HG03025 (cell line): ENCODE measurements at regions not wholly inside any gene's neighbourhood (a gene's known extent, or its start where the extent isn't known, plus 50 kb on each side); places are given as distances from the start of the nearest gene placed in this dataset.

Experiments used
- ATAC-seq: cut with Tn5 transposase; IDR thresholded peaks from one replicate; pipeline ENCODE4 v1.9.1; 2021; ENCODE audit warnings: mild to moderate bottlenecking, moderate library complexity; ENCODE audit not compliant: unreplicated experiment, low FRiP score

GRCh38 chrX:107559506-107559905, 68.8 kb upstream of the PRPS1 start:
- no peak for ATAC-seq

GRCh38 chrX:107560041-107560440, 68.3 kb upstream of the PRPS1 start:
- ATAC-seq, result no peak

- ATAC-seq, result no peak
These were observed 67.3 kb upstream of the PRPS1 start for GRCh38 chrX:107560980-107561379.

GRCh38 chrX:107561468-107562215, 66.7 kb upstream of the PRPS1 start:
- ATAC-seq, result no peak

GRCh38 chrX:107562482-107562881, 65.8 kb upstream of the PRPS1 start:
- ATAC-seq, result no peak

GRCh38 chrX:107563824-107564223, 64.5 kb upstream of the PRPS1 start:
- no peak for ATAC-seq

GRCh38 chrX:107565015-107565414, 63.3 kb upstream of the PRPS1 start:
- ATAC-seq, result no peak

- ATAC-seq, result no peak
These were observed 62.2 kb upstream of the PRPS1 start for GRCh38 chrX:107565931-107566603.

GRCh38 chrX:107566604-107567262, 61.6 kb upstream of the PRPS1 start:
- ATAC-seq, result no peak

GRCh38 chrX:107567370-107567769, 60.9 kb upstream of the PRPS1 start:
- ATAC-seq, result no peak

GRCh38 chrX:107571296-107571998, 56.9 kb upstream of the PRPS1 start:
- ATAC-seq, result no peak

- no peak for ATAC-seq
These were observed 55.3 kb upstream of the PRPS1 start for GRCh38 chrX:107573016-107573415.

GRCh38 chrX:107574054-107574683, 54.1 kb upstream of the PRPS1 start:
- ATAC-seq, result no peak

- no peak for ATAC-seq
These were observed 53.6 kb upstream of the PRPS1 start for GRCh38 chrX:107574711-107575110.

GRCh38 chrX:107576392-107576791, 51.9 kb upstream of the PRPS1 start:
- no peak for ATAC-seq

GRCh38 chrX:107576841-107577240, 51.5 kb upstream of the PRPS1 start:
- peak; percentile 68 for ATAC-seq

GRCh38 chrX:107577933-107578332, 50.4 kb upstream of the PRPS1 start:
- ATAC-seq, result no peak
